H1 (cell line): ENCODE measurements at regions not wholly inside any gene's neighbourhood (a gene's known extent, or its start where the extent isn't known, plus 50 kb on each side); places are given as distances from the start of the nearest gene placed in this dataset.

Experiments used
- CBX8 ChIP-seq: fragments of 300-800, 300-1000 bp; sonication (generic); IDR thresholded peaks from 2 replicates; pipeline ENCODE4 v1.7.1; 2016; ENCODE audit warnings: low read depth, low read length, borderline replicate concordance
- CEBPB ChIP-seq: IDR thresholded peaks from 2 replicates; pipeline ENCODE4 v1.6.1; 2012; ENCODE audit warnings: low read depth, low read length
- GABPA ChIP-seq: IDR thresholded peaks from 2 replicates; pipeline ENCODE4 v1.6.1; 2011; ENCODE audit warnings: mild to moderate bottlenecking, low read length, moderate library complexity, borderline replicate concordance; ENCODE audit not compliant: insufficient read depth
- GTF2F1 ChIP-seq: IDR thresholded peaks from 2 replicates; pipeline ENCODE4 v1.6.1; 2012; ENCODE audit warnings: low read depth, low read length, improper control_type of control experiment, borderline replicate concordance
- JUND ChIP-seq: IDR thresholded peaks from 2 replicates; pipeline ENCODE4 v1.6.1; 2011; ENCODE audit warnings: mild to moderate bottlenecking, improper control_type of control experiment, low read length
- NRF1 ChIP-seq: IDR thresholded peaks from 2 replicates; pipeline ENCODE4 v1.6.1; 2011; ENCODE audit warnings: mild to moderate bottlenecking, low read depth, low read length, improper control_type of control experiment
- POU5F1 ChIP-seq: IDR thresholded peaks from 2 replicates; pipeline ENCODE4 v1.6.1; 2011; ENCODE audit warnings: low read depth, mild to moderate bottlenecking, low read length, moderate library complexity
- RAD21 ChIP-seq, 2 experiments: IDR thresholded peaks in 1 of 2; conservative IDR thresholded peaks in 1 of 2; 2 replicates each; pipeline ENCODE4 v1.6.1; 2011; ENCODE audit warnings: low read depth in 2 of 2, low read length in 2 of 2, improper control_type of control experiment in 1 of 2, inconsistent platforms in 1 of 2, mild to moderate bottlenecking in 1 of 2, moderate library complexity in 1 of 2
- SUZ12 ChIP-seq: fragments of 200-600 bp; sonication (generic); IDR thresholded peaks from 2 replicates; pipeline ENCODE4 v1.6.1; 2012; ENCODE audit warnings: mild to moderate bottlenecking, inconsistent platforms, low read length, moderate library complexity, mixed read lengths
- TCF12 ChIP-seq: IDR thresholded peaks from 2 replicates; pipeline ENCODE4 v1.6.1; 2011; ENCODE audit warnings: low read depth, mild to moderate bottlenecking, low read length
- TF ChIP-seq, protein P1 (sequence below): fragments of 300-600 bp; sonication (generic); IDR thresholded peaks from 2 replicates; pipeline ENCODE4 v1.7.1; 2012; ENCODE audit warnings: low read length, moderate library complexity, mild to moderate bottlenecking, inconsistent platforms; ENCODE audit not compliant: insufficient replicate concordance
- TF ChIP-seq, protein P2 (sequence below): IDR thresholded peaks from 2 replicates; pipeline ENCODE4 v1.6.1; 2011; ENCODE audit warnings: low read depth, mild to moderate bottlenecking, low read length; ENCODE audit not compliant: insufficient read depth

DNA sequence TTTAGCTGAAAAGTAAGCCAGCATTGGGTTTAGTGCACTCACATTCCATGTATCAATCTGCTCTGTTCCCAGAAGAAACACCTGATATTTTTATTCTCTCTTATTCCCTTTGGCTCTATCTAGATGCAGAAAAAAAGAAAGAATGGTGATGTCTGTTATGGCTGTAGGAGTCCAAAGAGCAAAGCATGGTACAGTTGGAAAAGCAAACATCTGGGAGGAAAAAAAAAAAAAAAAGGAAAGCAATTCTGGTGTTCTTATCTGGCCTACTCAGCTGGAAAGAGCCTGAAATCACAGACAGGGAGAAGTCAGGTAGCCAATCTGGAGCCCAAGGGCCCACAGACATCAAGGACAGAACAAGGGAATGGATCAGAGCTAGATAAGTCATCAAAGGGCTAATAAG is 293.9 kb downstream of the DUSP6 start (continued):
- TF ChIP-seq, protein P1, sequence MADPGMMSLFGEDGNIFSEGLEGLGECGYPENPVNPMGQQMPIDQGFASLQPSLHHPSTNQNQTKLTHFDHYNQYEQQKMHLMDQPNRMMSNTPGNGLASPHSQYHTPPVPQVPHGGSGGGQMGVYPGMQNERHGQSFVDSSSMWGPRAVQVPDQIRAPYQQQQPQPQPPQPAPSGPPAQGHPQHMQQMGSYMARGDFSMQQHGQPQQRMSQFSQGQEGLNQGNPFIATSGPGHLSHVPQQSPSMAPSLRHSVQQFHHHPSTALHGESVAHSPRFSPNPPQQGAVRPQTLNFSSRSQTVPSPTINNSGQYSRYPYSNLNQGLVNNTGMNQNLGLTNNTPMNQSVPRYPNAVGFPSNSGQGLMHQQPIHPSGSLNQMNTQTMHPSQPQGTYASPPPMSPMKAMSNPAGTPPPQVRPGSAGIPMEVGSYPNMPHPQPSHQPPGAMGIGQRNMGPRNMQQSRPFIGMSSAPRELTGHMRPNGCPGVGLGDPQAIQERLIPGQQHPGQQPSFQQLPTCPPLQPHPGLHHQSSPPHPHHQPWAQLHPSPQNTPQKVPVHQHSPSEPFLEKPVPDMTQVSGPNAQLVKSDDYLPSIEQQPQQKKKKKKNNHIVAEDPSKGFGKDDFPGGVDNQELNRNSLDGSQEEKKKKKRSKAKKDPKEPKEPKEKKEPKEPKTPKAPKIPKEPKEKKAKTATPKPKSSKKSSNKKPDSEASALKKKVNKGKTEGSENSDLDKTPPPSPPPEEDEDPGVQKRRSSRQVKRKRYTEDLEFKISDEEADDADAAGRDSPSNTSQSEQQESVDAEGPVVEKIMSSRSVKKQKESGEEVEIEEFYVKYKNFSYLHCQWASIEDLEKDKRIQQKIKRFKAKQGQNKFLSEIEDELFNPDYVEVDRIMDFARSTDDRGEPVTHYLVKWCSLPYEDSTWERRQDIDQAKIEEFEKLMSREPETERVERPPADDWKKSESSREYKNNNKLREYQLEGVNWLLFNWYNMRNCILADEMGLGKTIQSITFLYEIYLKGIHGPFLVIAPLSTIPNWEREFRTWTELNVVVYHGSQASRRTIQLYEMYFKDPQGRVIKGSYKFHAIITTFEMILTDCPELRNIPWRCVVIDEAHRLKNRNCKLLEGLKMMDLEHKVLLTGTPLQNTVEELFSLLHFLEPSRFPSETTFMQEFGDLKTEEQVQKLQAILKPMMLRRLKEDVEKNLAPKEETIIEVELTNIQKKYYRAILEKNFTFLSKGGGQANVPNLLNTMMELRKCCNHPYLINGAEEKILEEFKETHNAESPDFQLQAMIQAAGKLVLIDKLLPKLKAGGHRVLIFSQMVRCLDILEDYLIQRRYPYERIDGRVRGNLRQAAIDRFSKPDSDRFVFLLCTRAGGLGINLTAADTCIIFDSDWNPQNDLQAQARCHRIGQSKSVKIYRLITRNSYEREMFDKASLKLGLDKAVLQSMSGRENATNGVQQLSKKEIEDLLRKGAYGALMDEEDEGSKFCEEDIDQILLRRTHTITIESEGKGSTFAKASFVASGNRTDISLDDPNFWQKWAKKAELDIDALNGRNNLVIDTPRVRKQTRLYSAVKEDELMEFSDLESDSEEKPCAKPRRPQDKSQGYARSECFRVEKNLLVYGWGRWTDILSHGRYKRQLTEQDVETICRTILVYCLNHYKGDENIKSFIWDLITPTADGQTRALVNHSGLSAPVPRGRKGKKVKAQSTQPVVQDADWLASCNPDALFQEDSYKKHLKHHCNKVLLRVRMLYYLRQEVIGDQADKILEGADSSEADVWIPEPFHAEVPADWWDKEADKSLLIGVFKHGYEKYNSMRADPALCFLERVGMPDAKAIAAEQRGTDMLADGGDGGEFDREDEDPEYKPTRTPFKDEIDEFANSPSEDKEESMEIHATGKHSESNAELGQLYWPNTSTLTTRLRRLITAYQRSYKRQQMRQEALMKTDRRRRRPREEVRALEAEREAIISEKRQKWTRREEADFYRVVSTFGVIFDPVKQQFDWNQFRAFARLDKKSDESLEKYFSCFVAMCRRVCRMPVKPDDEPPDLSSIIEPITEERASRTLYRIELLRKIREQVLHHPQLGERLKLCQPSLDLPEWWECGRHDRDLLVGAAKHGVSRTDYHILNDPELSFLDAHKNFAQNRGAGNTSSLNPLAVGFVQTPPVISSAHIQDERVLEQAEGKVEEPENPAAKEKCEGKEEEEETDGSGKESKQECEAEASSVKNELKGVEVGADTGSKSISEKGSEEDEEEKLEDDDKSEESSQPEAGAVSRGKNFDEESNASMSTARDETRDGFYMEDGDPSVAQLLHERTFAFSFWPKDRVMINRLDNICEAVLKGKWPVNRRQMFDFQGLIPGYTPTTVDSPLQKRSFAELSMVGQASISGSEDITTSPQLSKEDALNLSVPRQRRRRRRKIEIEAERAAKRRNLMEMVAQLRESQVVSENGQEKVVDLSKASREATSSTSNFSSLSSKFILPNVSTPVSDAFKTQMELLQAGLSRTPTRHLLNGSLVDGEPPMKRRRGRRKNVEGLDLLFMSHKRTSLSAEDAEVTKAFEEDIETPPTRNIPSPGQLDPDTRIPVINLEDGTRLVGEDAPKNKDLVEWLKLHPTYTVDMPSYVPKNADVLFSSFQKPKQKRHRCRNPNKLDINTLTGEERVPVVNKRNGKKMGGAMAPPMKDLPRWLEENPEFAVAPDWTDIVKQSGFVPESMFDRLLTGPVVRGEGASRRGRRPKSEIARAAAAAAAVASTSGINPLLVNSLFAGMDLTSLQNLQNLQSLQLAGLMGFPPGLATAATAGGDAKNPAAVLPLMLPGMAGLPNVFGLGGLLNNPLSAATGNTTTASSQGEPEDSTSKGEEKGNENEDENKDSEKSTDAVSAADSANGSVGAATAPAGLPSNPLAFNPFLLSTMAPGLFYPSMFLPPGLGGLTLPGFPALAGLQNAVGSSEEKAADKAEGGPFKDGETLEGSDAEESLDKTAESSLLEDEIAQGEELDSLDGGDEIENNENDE: no peak
- TF ChIP-seq, protein P2, sequence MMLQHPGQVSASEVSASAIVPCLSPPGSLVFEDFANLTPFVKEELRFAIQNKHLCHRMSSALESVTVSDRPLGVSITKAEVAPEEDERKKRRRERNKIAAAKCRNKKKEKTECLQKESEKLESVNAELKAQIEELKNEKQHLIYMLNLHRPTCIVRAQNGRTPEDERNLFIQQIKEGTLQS: no peak
- TF ChIP-seq GTF2F1 (no peak), GABPA (no peak), RAD21 (IDR thresholded peaks at IDR 0.05 in 1 of 2, conservative IDR thresholded peaks at IDR 0.05 in 1 of 2; ENCODE audit: low read depth in 2 of 2, low read length in 2 of 2) (no peak), SUZ12 (no peak), JUND (no peak), CEBPB (no peak), POU5F1 (no peak), TCF12 (no peak), CBX8 (no peak), NRF1 (no peak)
